ENCODE measurements at regions not wholly inside any gene's neighbourhood (a gene's known extent, or its start where the extent isn't known, plus 50 kb on each side); places are given as distances from the start of the nearest gene placed in this dataset.

GRCh38 chr7:54080971-54081370, 461.2 kb upstream of the VSTM2A start:
- no peak for TF ChIP-seq CTCF (IDR thresholded peaks at IDR 0.05)
- TF ChIP-seq POLR2A (IDR thresholded peaks at IDR 0.05): no peak
